ENCODE measurements at regions not wholly inside any gene's neighbourhood (a gene's known extent, or its start where the extent isn't known, plus 50 kb on each side); places are given as distances from the start of the nearest gene placed in this dataset.

- TF ChIP-seq CTCF (IDR thresholded peaks at IDR 0.05), result no peak
- TF ChIP-seq ZFX (IDR thresholded peaks at IDR 0.05; ENCODE audit: borderline replicate concordance), result no peak
These were observed 267.1 kb downstream of the ABCC12 start for GRCh38 chr16:47888734-47889133.

Data from 22Rv1 (cell line).